IMR-90 (cell line): ENCODE measurements at regions not wholly inside any gene's neighbourhood (a gene's known extent, or its start where the extent isn't known, plus 50 kb on each side); places are given as distances from the start of the nearest gene placed in this dataset.
A peak's percentile ranks its signal among the peaks of the same experiment; 100 is the strongest.

Experiments used
- ATAC-seq: fragments of 200-7000 bp; cut with Tn5 transposase; 2 replicates; pipeline ENCODE4 v1.9.1; 2020; ENCODE audit warnings: low read depth, mild to moderate bottlenecking, moderate library complexity
- BruUV-seq: library from RNA; stranded (reverse); fragments of 400-500 nt; replicated peaks from 2 replicates; lab custom pipeline; 2021; lab: Mats Ljungman, UMichigan
- CTCF ChIA-PET: fragments of 300-600 bp; formaldehyde crosslinking; extraction: SDS; loops from one replicate; lab custom pipeline; 2021; ENCODE audit warnings: antibody characterized with exemption; lab: Yijun Ruan, JAX
- POLR2A ChIA-PET: fragments of 300-600 bp; sonication (Branson Sonifier 250); formaldehyde crosslinking; loops from one replicate; lab custom pipeline; 2022; ENCODE audit warnings: antibody characterized with exemption; ENCODE audit not compliant: unreplicated experiment; lab: Charles Lee
- DNase-seq: peaks from one replicate; pipeline ENCODE4 v3.0.0; 2013
- H2AFZ ChIP-seq: replicated peaks from 2 replicates; pipeline ENCODE3; 2013; ENCODE audit warnings: low read length, mild to moderate bottlenecking; ENCODE audit not compliant: poor library complexity
- H2AK5ac ChIP-seq: 2 replicates; pipeline ENCODE4 v1.6.1; 2013; ENCODE audit warnings: low read depth, low read length, inconsistent platforms
- H2AK9ac ChIP-seq: replicated peaks from 2 replicates; pipeline ENCODE3; 2013; ENCODE audit warnings: mild to moderate bottlenecking, low read depth, low read length, moderate library complexity; ENCODE audit not compliant: poor library complexity
- H2BK120ac ChIP-seq: 2 replicates; pipeline ENCODE4 v1.6.1; 2013; ENCODE audit warnings: low read depth, low read length, inconsistent platforms
- H2BK15ac ChIP-seq: 3 replicates; pipeline ENCODE4 v1.6.1; 2013; ENCODE audit warnings: low read depth, low read length, inconsistent platforms
- H2BK20ac ChIP-seq: 2 replicates; pipeline ENCODE4 v1.6.1; 2013; ENCODE audit warnings: low read depth, mild to moderate bottlenecking, inconsistent platforms, low read length, moderate library complexity
- H2BK5ac ChIP-seq: 2 replicates; pipeline ENCODE4 v1.6.1; 2013; ENCODE audit warnings: mild to moderate bottlenecking, low read depth, low read length, inconsistent platforms; ENCODE audit not compliant: poor library complexity, severe bottlenecking
- H3K14ac ChIP-seq: replicated peaks from 2 replicates; pipeline ENCODE4 v1.6.1; 2013; ENCODE audit warnings: low read depth, low read length, inconsistent platforms
- H3K18ac ChIP-seq: 2 replicates; pipeline ENCODE4 v1.6.1; 2013; ENCODE audit warnings: low read depth, low read length, control low read depth
- H3K23ac ChIP-seq: 2 replicates; pipeline ENCODE4 v1.6.1; 2013; ENCODE audit warnings: low read depth, low read length, inconsistent platforms
- H3K27ac ChIP-seq: 2 replicates; pipeline ENCODE4 v1.5.1; 2013; ENCODE audit warnings: mild to moderate bottlenecking, control low read depth, low read length; ENCODE audit not compliant: insufficient read depth
- H3K27me3 ChIP-seq: 2 replicates; pipeline ENCODE4 v1.6.1; 2013; ENCODE audit warnings: low read length; ENCODE audit not compliant: control insufficient read depth, insufficient read depth
- H3K36me3 ChIP-seq: 2 replicates; pipeline ENCODE4 v1.6.1; 2013; ENCODE audit warnings: low read length, mixed read lengths; ENCODE audit not compliant: control insufficient read depth, insufficient read depth
- H3K4ac ChIP-seq: 2 replicates; pipeline ENCODE4 v1.6.1; 2013; ENCODE audit warnings: low read depth, low read length, inconsistent platforms
- H3K4me1 ChIP-seq: 2 replicates; pipeline ENCODE4 v1.6.1; 2013; ENCODE audit warnings: low read length, mixed read lengths; ENCODE audit not compliant: control insufficient read depth, insufficient read depth
- H3K4me2 ChIP-seq: 2 replicates; pipeline ENCODE4 v1.6.1; 2013; ENCODE audit warnings: low read depth, mild to moderate bottlenecking, control low read depth, low read length, moderate library complexity
- H3K4me3 ChIP-seq: 2 replicates; pipeline ENCODE4 v1.5.1; 2013; ENCODE audit warnings: low read depth, mild to moderate bottlenecking, control low read depth, low read length, moderate library complexity; ENCODE audit not compliant: insufficient read depth
- H3K56ac ChIP-seq: 2 replicates; pipeline ENCODE4 v1.6.1; 2013; ENCODE audit warnings: low read length, inconsistent platforms; ENCODE audit not compliant: insufficient read depth; ENCODE audit errors: extremely low read depth
- H3K79me1 ChIP-seq, 2 experiments: 2 replicates each; pipeline ENCODE4 v1.6.1; 2013; ENCODE audit warnings: low read length in 2 of 2, inconsistent platforms in 1 of 2, low read depth in 1 of 2
- H3K9ac ChIP-seq: 2 replicates; pipeline ENCODE4 v1.6.1; 2013; ENCODE audit warnings: low read depth, low read length, control low read depth
- H3K9me1 ChIP-seq: 2 replicates; pipeline ENCODE4 v1.6.1; 2013; ENCODE audit warnings: low read length, inconsistent platforms; ENCODE audit not compliant: insufficient read depth
- H3K9me3 ChIP-seq: 2 replicates; pipeline ENCODE4 v1.6.1; 2013; ENCODE audit warnings: low read length; ENCODE audit not compliant: control insufficient read depth, insufficient read depth
- H4K20me1 ChIP-seq: 2 replicates; pipeline ENCODE4 v1.6.1; 2013; ENCODE audit warnings: low read length, inconsistent platforms; ENCODE audit not compliant: insufficient read depth
- H4K5ac ChIP-seq: 2 replicates; pipeline ENCODE4 v1.6.1; 2013; ENCODE audit warnings: mild to moderate bottlenecking, low read depth, low read length, control low read depth
- H4K8ac ChIP-seq, 2 experiments: 2 replicates each; pipeline ENCODE4 v1.6.1; 2013; ENCODE audit warnings: low read depth in 2 of 2, low read length in 2 of 2, control low read depth in 1 of 2, inconsistent platforms in 1 of 2
- H4K91ac ChIP-seq: 2 replicates; pipeline ENCODE4 v1.6.1; 2013; ENCODE audit warnings: low read depth, low read length, inconsistent platforms; ENCODE audit not compliant: insufficient read depth
- CHD1 ChIP-seq: IDR thresholded peaks from 2 replicates; pipeline ENCODE4 v1.6.1; 2012; ENCODE audit warnings: low read depth, low read length, improper control_type of control experiment
- FOS ChIP-seq: fragments of 150-350 bp; IDR thresholded peaks from 2 replicates; pipeline ENCODE4 v1.6.1; 2016; ENCODE audit warnings: low read depth, low read length
- MAZ ChIP-seq: IDR thresholded peaks from 2 replicates; pipeline ENCODE4 v1.6.1; 2012; ENCODE audit warnings: low read depth, mild to moderate bottlenecking, low read length, improper control_type of control experiment, moderate library complexity, borderline replicate concordance
- MXI1 ChIP-seq: IDR thresholded peaks from 2 replicates; pipeline ENCODE4 v1.6.1; 2012; ENCODE audit warnings: low read depth, mild to moderate bottlenecking, low read length, moderate library complexity, borderline replicate concordance
- NFE2L2 ChIP-seq: fragments of 150-350 bp; IDR thresholded peaks from 2 replicates; pipeline ENCODE4 v1.6.1; 2016; ENCODE audit warnings: low read depth, mild to moderate bottlenecking, low read length
- RFX5 ChIP-seq: IDR thresholded peaks from 2 replicates; pipeline ENCODE4 v1.8.0; 2012; ENCODE audit warnings: low read depth, mild to moderate bottlenecking, low read length, moderate library complexity
- WGBS, 2 experiments: methylation state at CpG; one replicate each; pipeline versions ENCODE4 v1.1.5 to v1.1.7; 2013; ENCODE audit warnings: missing lambda C conversion rate in 2 of 2; ENCODE audit not compliant: insufficient read length in 1 of 2; ENCODE audit errors: extremely low coverage in 2 of 2; 5-methylcytosine and 5-hydroxymethylcytosine counted together
- dilution Hi-C: fragments of 300-500 bp; cut with HindIII; formaldehyde crosslinking; loops from one replicate; pipeline ENCODE4 v1.14.3; 2018; ENCODE audit warnings: low sequenced_read_pairs; ENCODE audit not compliant: unreplicated experiment
- in situ Hi-C: fragments of 300-500 bp; cut with MboI; formaldehyde crosslinking; loops from 3 replicates; pipeline ENCODE4 v1.14.3; 2019; ENCODE audit warnings: low sequenced_read_pairs, inconsistent platforms, mixed read lengths
- intact Hi-C: fragments of 100-400 bp; cut with micrococcal nuclease; formaldehyde crosslinking; loops from 2 replicates; pipeline ENCODE4 v1.10.0; 2022
- TF ChIP-seq, protein P1 (sequence below): fragments of 150-350 bp; IDR thresholded peaks from 2 replicates; pipeline ENCODE4 v1.6.1; 2017; ENCODE audit warnings: mild to moderate bottlenecking, antibody characterized with exemption, low read length, low read depth
- TF ChIP-seq, protein P2 (sequence below): fragments of 150-350 bp; IDR thresholded peaks from 2 replicates; pipeline ENCODE4 v1.6.1; 2016; ENCODE audit warnings: low read depth, mild to moderate bottlenecking, low read length, moderate library complexity, borderline replicate concordance

DNA sequence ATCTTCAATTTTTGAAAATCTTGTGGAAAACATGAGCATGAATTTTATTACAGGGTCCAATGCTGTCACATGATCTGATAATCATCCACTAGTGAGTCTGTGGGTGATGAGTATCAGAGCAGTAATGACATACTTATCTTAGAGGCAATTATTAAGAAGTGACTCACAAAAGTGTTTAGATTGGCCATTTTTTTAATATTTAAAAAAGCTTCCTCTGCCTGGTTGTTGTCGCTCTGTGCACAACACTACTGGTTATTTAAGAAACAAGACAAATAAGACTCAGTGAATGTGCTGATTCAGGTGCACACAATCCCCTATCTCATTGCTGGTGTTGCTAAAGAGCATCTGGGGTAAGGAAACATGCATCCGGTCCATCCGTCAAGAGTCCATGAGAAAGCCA lies 665.8 kb upstream of the ZEB2 start:
- 0 out of 2 replicates have a peak, but pooled peaks cover 2% of the 10 kb centered on the region for H3K9me1 ChIP-seq
- no peak overlapping the region for H4K5ac ChIP-seq
- H3K4me2 ChIP-seq = no peak overlapping the region
- H3K36me3 ChIP-seq = no peaks in the 10 kb centered on the region
- H2AK5ac ChIP-seq = 0 out of 2 replicates have a peak overlapping the region, but pooled peaks have one; percentile 31
- H2AFZ ChIP-seq = no peak overlapping the region
- peaks cover 1% of the 10 kb centered on the region; the same call in 1 of the 2 replicates for H3K4me1 ChIP-seq
- H3K56ac ChIP-seq = no peak overlapping the region
- no peak for TF ChIP-seq MAZ
- TF ChIP-seq NFE2L2 = no peak
- TF ChIP-seq RFX5 = no peak
- TF ChIP-seq CHD1 = no peak
- TF ChIP-seq, protein P1, sequence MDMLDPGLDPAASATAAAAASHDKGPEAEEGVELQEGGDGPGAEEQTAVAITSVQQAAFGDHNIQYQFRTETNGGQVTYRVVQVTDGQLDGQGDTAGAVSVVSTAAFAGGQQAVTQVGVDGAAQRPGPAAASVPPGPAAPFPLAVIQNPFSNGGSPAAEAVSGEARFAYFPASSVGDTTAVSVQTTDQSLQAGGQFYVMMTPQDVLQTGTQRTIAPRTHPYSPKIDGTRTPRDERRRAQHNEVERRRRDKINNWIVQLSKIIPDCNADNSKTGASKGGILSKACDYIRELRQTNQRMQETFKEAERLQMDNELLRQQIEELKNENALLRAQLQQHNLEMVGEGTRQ = peak; percentile 79
- TF ChIP-seq, protein P2, sequence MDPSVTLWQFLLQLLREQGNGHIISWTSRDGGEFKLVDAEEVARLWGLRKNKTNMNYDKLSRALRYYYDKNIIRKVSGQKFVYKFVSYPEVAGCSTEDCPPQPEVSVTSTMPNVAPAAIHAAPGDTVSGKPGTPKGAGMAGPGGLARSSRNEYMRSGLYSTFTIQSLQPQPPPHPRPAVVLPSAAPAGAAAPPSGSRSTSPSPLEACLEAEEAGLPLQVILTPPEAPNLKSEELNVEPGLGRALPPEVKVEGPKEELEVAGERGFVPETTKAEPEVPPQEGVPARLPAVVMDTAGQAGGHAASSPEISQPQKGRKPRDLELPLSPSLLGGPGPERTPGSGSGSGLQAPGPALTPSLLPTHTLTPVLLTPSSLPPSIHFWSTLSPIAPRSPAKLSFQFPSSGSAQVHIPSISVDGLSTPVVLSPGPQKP = no peak
- peak; percentile 48 for TF ChIP-seq FOS
- no peak for TF ChIP-seq MXI1
- H3K27ac ChIP-seq = no peak overlapping the region
- no peak overlapping the region for H4K91ac ChIP-seq
- intact Hi-C loops = loop anchor here (1.0 to 10.0 kb wide), 2 partner anchors 27 to 1049 kb away; no protein-coding TSS in a partner anchor
- no peaks in the 10 kb centered on the region for H3K79me1 ChIP-seq
- no CpG with 5 or more reads among the region's 3 CpGs for WGBS, 2 experiments
- H2BK120ac ChIP-seq = no peak overlapping the region
- no peak overlapping the region for H2BK15ac ChIP-seq
- peak overlapping the region; percentile 12 for H2BK5ac ChIP-seq
- no peaks in the 10 kb centered on the region for H4K20me1 ChIP-seq
- no peak overlapping the region for H3K4me3 ChIP-seq
- DNase-seq (peak; percentile 84), ATAC-seq (peak; percentile 82)
- ChIA-PET POLR2A (interaction anchor here (0.6 kb wide), 1 partner anchor 645 kb away, joined by 3 read pairs; no protein-coding TSS in a partner anchor), CTCF (interaction anchor here (0.7 kb wide), 1 partner anchor 207 kb away, joined by 3 read pairs; no protein-coding TSS in a partner anchor)
- no peaks in the 10 kb centered on the region for H3K9me3 ChIP-seq
- H3K14ac ChIP-seq = no peak overlapping the region
- in situ Hi-C loops = no loop called here
- no TSS peak for BruUV-seq
- no peak overlapping the region for H3K4ac ChIP-seq
- H2AK9ac ChIP-seq = no peak overlapping the region
- H3K18ac ChIP-seq = no peak overlapping the region
- H3K23ac ChIP-seq = no peak overlapping the region
- H3K27me3 ChIP-seq = no peaks in the 10 kb centered on the region
- no peak overlapping the region for H2BK20ac ChIP-seq
- H3K9ac ChIP-seq = no peak overlapping the region
- dilution Hi-C loops = no loop called here
- H4K8ac ChIP-seq = peak overlapping the region in 1 of 2 experiments; percentile 30; a peak in 1 of 4 replicates
